T-helper 2 cell (primary cell): ENCODE measurements at regions not wholly inside any gene's neighbourhood (a gene's known extent, or its start where the extent isn't known, plus 50 kb on each side); places are given as distances from the start of the nearest gene placed in this dataset.
"Not testable (repeated sequence)": the region's sequence is repeated elsewhere in the genome, so short reads cannot be mapped to it uniquely, and the experiment has no call there.

Experiments used
- DNase-seq, 5 experiments: peaks; one replicate each; pipeline versions ENCODE4 v3.0.0 to v3.0.0-alpha.2; 2012 to 2022

- DNase-seq: no peak
Measured at GRCh38 chr13:21228738-21229137, 52.3 kb downstream of the MRPL57 start.

GRCh38 chr13:21229241-21230024 lies 53.0 kb downstream of the MRPL57 start:
- no peak for DNase-seq

- no peak for DNase-seq
Measured at GRCh38 chr13:21230516-21230915, 54.1 kb downstream of the MRPL57 start.

GRCh38 chr13:21231426-21231940 lies 55.0 kb downstream of the MRPL57 start:
- DNase-seq: no peak

- peak in 1 of 5 experiments; percentile 34 for DNase-seq
Measured at GRCh38 chr13:21232196-21232595, 55.7 kb downstream of the MRPL57 start.

GRCh38 chr13:21232599-21232998 lies 56.1 kb downstream of the MRPL57 start:
- DNase-seq: no peak

GRCh38 chr13:21233086-21233485 lies 56.6 kb downstream of the MRPL57 start:
- peak in 1 of 5 experiments; percentile 20 for DNase-seq

GRCh38 chr13:21234526-21234925 lies 58.1 kb downstream of the MRPL57 start:
- no peak for DNase-seq

GRCh38 chr13:21235174-21235573 lies 58.7 kb downstream of the MRPL57 start:
- DNase-seq: no peak

GRCh38 chr13:21237081-21237480 lies 60.6 kb downstream of the MRPL57 start:
- no peak for DNase-seq

- DNase-seq: no peak
Measured at GRCh38 chr13:21238267-21238666, 61.8 kb downstream of the MRPL57 start.

- no peak for DNase-seq
Measured at GRCh38 chr13:21240586-21240985, 64.1 kb downstream of the MRPL57 start.

GRCh38 chr13:21242236-21242635 lies 65.8 kb downstream of the MRPL57 start:
- DNase-seq: no peak

- no peak for DNase-seq
Measured at GRCh38 chr13:21243045-21243897, 66.8 kb downstream of the MRPL57 start.

- not testable (repeated sequence) for DNase-seq
Measured at GRCh38 chr13:21243898-21244184, 67.4 kb downstream of the MRPL57 start.

GRCh38 chr13:21246761-21247452 lies 70.4 kb downstream of the MRPL57 start:
- no peak for DNase-seq

- DNase-seq: peak in 1 of 5 experiments; percentile 31
Measured at GRCh38 chr13:21256351-21256761, 79.9 kb downstream of the MRPL57 start.

- no peak for DNase-seq
Measured at GRCh38 chr13:21256891-21257290, 80.4 kb downstream of the MRPL57 start.

GRCh38 chr13:21259571-21260455 lies 83.4 kb downstream of the MRPL57 start:
- no peak for DNase-seq

GRCh38 chr13:21260561-21261290 lies 84.3 kb downstream of the MRPL57 start:
- DNase-seq: not testable (repeated sequence)

- not testable (repeated sequence) for DNase-seq
Measured at GRCh38 chr13:21261487-21262216, 85.2 kb downstream of the MRPL57 start.
